ENCODE measurements at regions not wholly inside any gene's neighbourhood (a gene's known extent, or its start where the extent isn't known, plus 50 kb on each side); places are given as distances from the start of the nearest gene placed in this dataset.

GRCh38 chr12:46610754-46611153, 215.0 kb downstream of the SLC38A4 start:
- no peak for DNase-seq (ENCODE audit: low read depth)
- H3K4me3 ChIP-seq (ENCODE audit: low read depth, low read length) = no peak overlapping the region
- in situ Hi-C loops (cut with HindIII; ENCODE audit: low sequenced_read_pairs) = no loop called here
- no peak for TF ChIP-seq CTCF (IDR thresholded peaks at IDR 0.05; ENCODE audit: low read depth, low read length, missing control alignments)

- DNase-seq (ENCODE audit: low read depth) = no peak
- H3K4me3 ChIP-seq (ENCODE audit: low read depth, low read length) = no peak overlapping the region
- in situ Hi-C loops (cut with HindIII; ENCODE audit: low sequenced_read_pairs) = no loop called here
Measured at GRCh38 chr12:46609674-46610073, 216.1 kb downstream of the SLC38A4 start.

GRCh38 chr12:46609273-46609623, 216.5 kb downstream of the SLC38A4 start:
- DNase-seq (ENCODE audit: low read depth) = no peak
- in situ Hi-C loops (cut with HindIII; ENCODE audit: low sequenced_read_pairs) = no loop called here
- no peak overlapping the region for H3K4me3 ChIP-seq (ENCODE audit: low read depth, low read length)
- TF ChIP-seq CTCF (IDR thresholded peaks at IDR 0.05; ENCODE audit: low read depth, low read length, missing control alignments) = no peak

More at GRCh38 chr12:46609674-46610073, 216.1 kb downstream of the SLC38A4 start:
- TF ChIP-seq CTCF (IDR thresholded peaks at IDR 0.05; ENCODE audit: low read depth, low read length, missing control alignments) = no peak

GRCh38 chr12:46608431-46609272, 217.1 kb downstream of the SLC38A4 start:
- no peak overlapping the region for H3K4me3 ChIP-seq (ENCODE audit: low read depth, low read length)
- no peak for TF ChIP-seq CTCF (IDR thresholded peaks at IDR 0.05; ENCODE audit: low read depth, low read length, missing control alignments)
- peak; percentile 89 for DNase-seq (ENCODE audit: low read depth)
- in situ Hi-C loops (cut with HindIII; ENCODE audit: low sequenced_read_pairs) = no loop called here

- in situ Hi-C loops (cut with HindIII; ENCODE audit: low sequenced_read_pairs) = no loop called here
- TF ChIP-seq CTCF (IDR thresholded peaks at IDR 0.05; ENCODE audit: low read depth, low read length, missing control alignments) = no peak
- no peak overlapping the region for H3K4me3 ChIP-seq (ENCODE audit: low read depth, low read length)
- DNase-seq (ENCODE audit: low read depth) = no peak
Measured at GRCh38 chr12:46604684-46605083, 221.1 kb downstream of the SLC38A4 start.

- in situ Hi-C loops (cut with HindIII; ENCODE audit: low sequenced_read_pairs) = no loop called here
Measured at GRCh38 chr12:46603776-46604456, 221.9 kb downstream of the SLC38A4 start.

More at GRCh38 chr12:46603776-46604456, 221.9 kb downstream of the SLC38A4 start:
- no peak for DNase-seq (ENCODE audit: low read depth)
- TF ChIP-seq CTCF (IDR thresholded peaks at IDR 0.05; ENCODE audit: low read depth, low read length, missing control alignments) = no peak
- no peak overlapping the region for H3K4me3 ChIP-seq (ENCODE audit: low read depth, low read length)

Data from astrocyte of the cerebellum (primary cell).